RWPE2 (cell line): ENCODE measurements at regions not wholly inside any gene's neighbourhood (a gene's known extent, or its start where the extent isn't known, plus 50 kb on each side); places are given as distances from the start of the nearest gene placed in this dataset.
"Not testable (repeated sequence)": the region's sequence is repeated elsewhere in the genome, so short reads cannot be mapped to it uniquely, and the experiment has no call there.

Source experiments
- ATAC-seq: fragments of 200-7000 bp; cut with Tn5 transposase; 3 replicates; pipeline ENCODE4 v1.9.1; 2021; ENCODE audit warnings: low read depth
- DNase-seq: peaks from one replicate; pipeline ENCODE4 v3.0.0-alpha.2; 2020; ENCODE audit warnings: low spot score
- H3K27ac ChIP-seq: fragments of 450-650 bp; 2 replicates; pipeline ENCODE4 v1.5.1; 2017; ENCODE audit warnings: mild to moderate bottlenecking; ENCODE audit not compliant: poor library complexity, severe bottlenecking
- H3K27me3 ChIP-seq: fragments of 250-450 bp; sonication (Bioruptor Pico); 2 replicates; pipeline ENCODE4 v1.5.1; 2021; ENCODE audit warnings: mild to moderate bottlenecking, moderate library complexity; ENCODE audit not compliant: insufficient read depth, poor library complexity, severe bottlenecking
- H3K36me3 ChIP-seq: fragments of 250-450 bp; sonication (Bioruptor Pico); 2 replicates; pipeline ENCODE4 v1.5.1; 2020; ENCODE audit warnings: low read depth, mild to moderate bottlenecking, moderate library complexity
- H3K4me1 ChIP-seq: fragments of 250-450 bp; sonication (Bioruptor Pico); 2 replicates; pipeline ENCODE4 v1.5.1; 2021; ENCODE audit warnings: mild to moderate bottlenecking, moderate library complexity; ENCODE audit not compliant: insufficient read depth, poor library complexity, severe bottlenecking
- H3K4me3 ChIP-seq: fragments of 250-450 bp; sonication (Bioruptor Pico); 2 replicates; pipeline ENCODE4 v1.5.1; 2021; ENCODE audit warnings: mild to moderate bottlenecking, moderate library complexity; ENCODE audit not compliant: severe bottlenecking
- H3K9me3 ChIP-seq: fragments of 250-450 bp; sonication (Bioruptor Pico); 2 replicates; pipeline ENCODE4 v1.5.1; 2021; ENCODE audit warnings: mild to moderate bottlenecking, moderate library complexity; ENCODE audit not compliant: severe bottlenecking
- TF ChIP-seq, protein P1 (sequence below): fragments of 450-650 bp; IDR thresholded peaks from one replicate; pipeline ENCODE4 v1.5.1; 2017; ENCODE audit warnings: mild to moderate bottlenecking, moderate library complexity; ENCODE audit not compliant: poor library complexity, severe bottlenecking

DNA sequence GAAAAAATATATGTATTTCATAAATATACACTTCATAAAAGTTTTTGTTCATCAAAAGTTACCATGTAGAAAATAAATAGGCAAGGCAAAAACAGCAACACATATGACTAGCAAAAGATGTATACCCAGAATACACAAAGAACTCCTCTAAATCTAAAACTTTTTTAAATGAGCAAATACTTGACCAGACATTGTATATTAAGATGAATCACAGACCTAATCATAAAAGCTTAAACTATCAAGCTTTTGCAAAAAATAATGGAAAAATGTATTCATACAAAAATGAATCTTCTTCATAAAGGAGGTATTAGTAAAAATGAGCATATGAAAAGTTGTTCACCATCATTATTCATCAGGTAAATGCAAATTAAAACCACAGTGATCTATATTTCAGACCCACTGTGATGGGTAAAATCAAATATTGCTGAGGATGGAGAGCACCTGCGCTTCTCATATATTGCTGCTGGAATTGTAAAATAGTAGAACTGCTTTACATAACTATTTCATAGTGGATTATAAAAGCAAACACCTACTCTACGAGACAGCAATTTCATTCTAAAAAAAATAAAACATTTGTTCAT is 78.3 kb upstream of the RGS1 start:
- no peak for DNase-seq
- Histone ChIP-seq H3K4me3 (no peak overlapping the region), H3K36me3 (no peaks in the 10 kb centered on the region), H3K4me1 (no peaks in the 10 kb centered on the region), H3K27ac (no peak overlapping the region), H3K9me3 (peaks cover 2% of the 10 kb centered on the region), H3K27me3 (no peaks in the 10 kb centered on the region)
- TF ChIP-seq, protein P1, sequence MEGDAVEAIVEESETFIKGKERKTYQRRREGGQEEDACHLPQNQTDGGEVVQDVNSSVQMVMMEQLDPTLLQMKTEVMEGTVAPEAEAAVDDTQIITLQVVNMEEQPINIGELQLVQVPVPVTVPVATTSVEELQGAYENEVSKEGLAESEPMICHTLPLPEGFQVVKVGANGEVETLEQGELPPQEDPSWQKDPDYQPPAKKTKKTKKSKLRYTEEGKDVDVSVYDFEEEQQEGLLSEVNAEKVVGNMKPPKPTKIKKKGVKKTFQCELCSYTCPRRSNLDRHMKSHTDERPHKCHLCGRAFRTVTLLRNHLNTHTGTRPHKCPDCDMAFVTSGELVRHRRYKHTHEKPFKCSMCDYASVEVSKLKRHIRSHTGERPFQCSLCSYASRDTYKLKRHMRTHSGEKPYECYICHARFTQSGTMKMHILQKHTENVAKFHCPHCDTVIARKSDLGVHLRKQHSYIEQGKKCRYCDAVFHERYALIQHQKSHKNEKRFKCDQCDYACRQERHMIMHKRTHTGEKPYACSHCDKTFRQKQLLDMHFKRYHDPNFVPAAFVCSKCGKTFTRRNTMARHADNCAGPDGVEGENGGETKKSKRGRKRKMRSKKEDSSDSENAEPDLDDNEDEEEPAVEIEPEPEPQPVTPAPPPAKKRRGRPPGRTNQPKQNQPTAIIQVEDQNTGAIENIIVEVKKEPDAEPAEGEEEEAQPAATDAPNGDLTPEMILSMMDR: no peak
- ATAC-seq: no peak

DNA sequence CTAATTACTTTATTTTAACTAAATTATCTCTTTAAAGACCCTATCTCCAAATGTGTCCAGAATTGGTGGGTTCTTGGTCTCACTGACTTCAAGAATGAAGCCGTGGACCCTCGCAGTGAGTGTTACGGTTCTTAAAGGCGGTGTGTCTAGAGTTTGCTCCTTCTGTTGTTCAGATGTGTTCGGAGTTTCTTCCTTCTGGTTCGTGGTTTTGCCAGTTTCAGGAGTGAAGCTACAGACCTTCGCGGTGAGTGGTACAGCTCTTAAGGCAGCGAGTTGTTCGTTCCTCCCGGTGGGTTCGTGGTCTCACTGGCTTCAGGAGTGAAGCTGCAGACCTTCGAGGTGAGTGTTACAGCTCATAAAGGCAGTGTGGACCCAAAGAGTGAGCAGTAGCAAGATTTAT is 77.5 kb upstream of the RGS1 start:
- H3K4me3 ChIP-seq, DNase-seq, H3K36me3 ChIP-seq, ATAC-seq, H3K4me1 ChIP-seq, H3K27me3 ChIP-seq, H3K9me3 ChIP-seq, H3K27ac ChIP-seq: not testable (repeated sequence)

DNA sequence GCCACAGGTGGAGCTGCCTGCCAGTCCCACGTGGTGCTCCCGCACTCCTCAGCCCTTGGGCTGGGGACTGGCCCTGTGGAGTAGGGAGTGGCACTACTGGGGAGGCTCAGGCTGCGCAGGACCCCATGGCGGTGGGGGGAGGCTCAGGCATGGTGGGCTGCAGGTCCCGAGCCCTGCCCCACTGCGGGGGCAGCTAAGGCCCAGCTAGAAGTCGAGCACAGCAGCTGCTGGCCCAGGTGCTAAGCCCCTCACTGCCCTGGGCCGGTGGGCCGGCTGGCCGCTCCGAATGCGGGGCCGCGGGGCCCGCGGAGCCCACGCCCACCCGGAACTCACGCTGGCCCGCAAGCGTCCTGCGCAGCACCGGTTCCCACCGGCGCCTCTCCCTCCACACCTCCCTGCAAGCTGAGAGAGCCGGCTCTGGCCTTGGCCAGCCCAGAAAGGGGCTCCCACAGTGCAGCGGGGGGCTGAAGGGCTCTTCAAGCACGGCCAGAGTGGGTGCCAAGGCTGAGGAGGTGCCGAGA is 76.5 kb upstream of the RGS1 start:
- not testable (repeated sequence) for H3K27ac ChIP-seq, H3K4me3 ChIP-seq, ATAC-seq, H3K4me1 ChIP-seq, H3K9me3 ChIP-seq, DNase-seq, H3K27me3 ChIP-seq, H3K36me3 ChIP-seq

DNA sequence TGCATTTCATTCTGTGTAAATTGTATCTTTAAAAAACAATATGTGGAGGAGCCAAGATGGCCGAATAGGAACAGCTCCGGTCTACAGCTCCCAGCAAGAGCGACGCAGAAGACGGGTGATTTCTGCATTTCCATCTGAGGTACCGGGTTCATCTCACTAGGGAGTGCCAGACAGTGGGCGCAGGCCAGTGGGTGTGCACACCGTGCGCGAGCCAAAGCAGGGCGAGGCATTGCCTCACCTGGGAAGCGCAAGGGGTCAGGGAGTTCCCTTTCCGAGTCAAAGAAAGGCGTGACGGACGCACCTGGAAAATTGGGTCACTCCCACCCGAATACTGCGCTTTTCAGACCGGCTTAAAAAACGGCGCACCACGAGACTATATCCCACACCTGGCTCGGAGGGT is 75.0 kb upstream of the RGS1 start:
- not testable (repeated sequence) for H3K9me3 ChIP-seq, H3K4me1 ChIP-seq, DNase-seq, ATAC-seq, H3K36me3 ChIP-seq, H3K27me3 ChIP-seq, H3K27ac ChIP-seq, H3K4me3 ChIP-seq

DNA sequence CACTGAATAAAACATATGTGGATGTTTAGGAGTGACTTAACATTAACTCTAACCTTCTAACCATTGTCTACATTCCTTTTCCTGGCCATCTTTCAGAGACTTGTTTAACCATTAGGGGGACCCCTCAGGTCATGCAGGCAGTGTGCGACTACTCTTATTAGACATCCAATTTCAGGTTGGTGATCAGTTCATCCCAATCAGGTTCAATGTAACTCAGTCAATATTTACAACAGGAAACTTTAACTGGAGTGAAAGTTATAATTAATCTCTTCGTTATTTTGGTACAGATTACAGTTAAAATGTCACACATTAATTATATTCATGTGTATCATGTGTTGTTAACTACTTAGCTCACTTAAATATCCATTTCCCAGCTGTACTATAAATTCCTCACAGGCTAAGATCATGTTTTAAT is 68.8 kb upstream of the RGS1 start:
- peak; percentile 50; the same call in 1 of the 3 replicates for ATAC-seq
- Histone ChIP-seq H3K4me1 (no peaks in the 10 kb centered on the region), H3K36me3 (no peaks in the 10 kb centered on the region), H3K27ac (no peak overlapping the region), H3K4me3 (no peak overlapping the region), H3K27me3 (no peaks in the 10 kb centered on the region), H3K9me3 (no peaks in the 10 kb centered on the region)
- DNase-seq: no peak
- TF ChIP-seq, protein P1: peak; percentile 43

DNA sequence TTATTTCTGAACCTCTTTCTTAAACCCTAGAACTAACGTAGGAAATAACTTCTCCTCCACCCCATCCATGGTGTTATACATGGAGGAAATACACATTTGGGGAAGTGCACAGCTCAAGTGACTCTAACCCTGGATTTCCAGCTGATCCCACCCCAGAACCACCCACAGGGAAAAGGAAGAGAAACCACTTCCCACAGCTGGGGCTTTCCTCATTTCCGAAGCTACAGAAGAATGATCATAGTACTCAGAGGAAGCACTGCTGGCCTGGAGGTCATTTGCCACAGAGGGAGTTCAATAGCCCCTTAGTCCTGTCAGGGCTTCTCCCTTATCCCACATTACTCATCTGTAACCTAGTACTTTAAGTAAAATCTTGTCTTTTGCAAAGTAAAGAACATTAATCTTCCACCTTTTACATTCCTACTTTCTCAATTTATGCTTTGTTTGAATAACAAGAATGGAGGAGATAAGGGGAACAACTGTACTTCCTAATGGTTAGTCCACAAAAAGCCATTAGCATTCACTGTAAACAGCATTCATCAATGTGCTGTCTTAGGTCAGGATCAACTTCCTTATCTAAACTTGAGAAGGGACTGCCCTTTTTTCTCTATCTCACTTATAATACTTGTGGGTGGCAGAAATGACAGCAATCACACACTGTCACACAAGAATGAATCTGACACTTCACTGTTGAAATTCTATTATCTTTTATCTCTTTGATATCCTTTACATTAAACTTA is 63.0 kb upstream of the RGS1 start:
- Histone ChIP-seq H3K4me3 (no peak overlapping the region), H3K9me3 (no peaks in the 10 kb centered on the region), H3K27ac (no peak overlapping the region), H3K4me1 (no peaks in the 10 kb centered on the region), H3K27me3 (no peaks in the 10 kb centered on the region), H3K36me3 (no peaks in the 10 kb centered on the region)
- DNase-seq: no peak
- ATAC-seq: no peak
- TF ChIP-seq, protein P1: no peak
